GM21528 (cell line): ENCODE measurements at regions not wholly inside any gene's neighbourhood (a gene's known extent, or its start where the extent isn't known, plus 50 kb on each side); places are given as distances from the start of the nearest gene placed in this dataset.

Source experiments
- ATAC-seq: cut with Tn5 transposase; IDR thresholded peaks from one replicate; pipeline ENCODE4 v1.9.1; 2021; ENCODE audit warnings: mild to moderate bottlenecking, moderate library complexity; ENCODE audit not compliant: unreplicated experiment, low FRiP score

DNA sequence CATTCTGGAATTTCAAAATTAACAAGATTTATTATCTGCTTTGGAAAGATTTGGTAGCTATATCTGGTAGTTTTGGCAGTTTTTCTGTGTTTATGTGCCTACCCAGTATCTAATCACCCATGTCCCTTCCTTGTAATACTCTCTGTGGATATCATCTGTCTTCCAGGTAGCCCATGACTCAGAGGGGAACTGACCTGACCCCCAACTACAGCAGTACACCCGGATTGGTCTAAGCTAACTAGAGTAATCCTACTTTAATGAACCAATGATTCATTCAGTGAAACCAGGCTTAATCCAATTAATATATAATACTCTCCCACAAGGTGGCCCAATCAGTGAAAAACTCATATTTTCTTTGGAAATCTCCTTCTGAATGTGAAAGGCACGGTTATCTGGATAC lies 295.3 kb upstream of the SULF2 start:
- no peak for ATAC-seq

- ATAC-seq: no peak
Measured at GRCh38 chr20:48079028-48079427, 293.7 kb upstream of the SULF2 start.

DNA sequence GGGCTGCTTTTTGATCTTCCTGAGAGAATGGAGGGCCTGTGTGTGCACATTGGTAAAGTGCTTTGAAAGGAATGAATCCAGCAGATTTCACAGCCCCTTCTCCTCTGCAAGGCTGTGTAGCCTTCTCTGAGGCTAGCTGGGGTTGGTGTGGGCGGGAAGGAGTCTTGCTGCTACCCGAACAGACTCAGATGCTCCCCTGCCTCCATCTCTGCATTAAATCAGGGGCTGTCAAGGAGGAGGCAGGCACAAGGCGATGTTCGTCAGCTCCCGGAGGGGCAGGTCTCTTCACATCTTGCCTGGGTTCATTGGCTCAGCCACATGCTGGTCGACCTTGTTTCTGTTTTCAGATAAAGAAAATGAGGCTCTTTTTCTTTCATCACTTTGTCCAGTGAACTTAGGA lies 291.5 kb upstream of the SULF2 start:
- no peak for ATAC-seq

- no peak for ATAC-seq
Measured at GRCh38 chr20:48076247-48076646, 291.0 kb upstream of the SULF2 start.

GRCh38 chr20:48075591-48076174 lies 290.4 kb upstream of the SULF2 start:
- ATAC-seq: no peak

DNA sequence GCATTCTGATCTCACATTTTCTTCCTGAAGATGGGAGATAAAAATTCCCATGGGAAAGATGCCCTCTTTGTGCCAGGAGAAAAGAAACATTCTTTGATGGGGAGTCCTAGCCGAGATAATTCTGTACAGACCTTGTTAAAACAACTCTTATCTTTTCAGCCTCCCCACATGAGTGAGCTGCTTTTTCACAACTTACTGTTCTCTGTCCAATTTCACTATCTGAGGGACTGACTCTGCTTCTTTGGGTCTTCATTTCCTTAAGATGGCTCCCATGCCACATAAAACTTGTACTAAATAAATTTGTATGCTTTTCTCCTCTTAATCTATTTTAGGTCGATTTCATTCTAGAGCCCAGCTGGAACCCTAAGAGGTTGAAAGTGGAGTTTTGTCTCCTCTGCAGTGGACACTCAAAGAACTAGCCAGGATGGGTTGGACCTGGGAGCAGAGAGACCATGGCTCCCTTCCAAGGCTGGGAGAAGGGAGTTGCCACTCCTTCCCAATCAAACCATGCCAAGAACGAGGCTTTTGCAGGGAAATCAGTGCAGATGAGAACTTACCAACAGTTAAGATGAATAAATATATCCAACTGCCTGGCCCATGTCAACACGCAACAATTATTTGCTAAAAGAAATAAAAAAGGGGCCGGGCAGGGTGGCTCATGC lies 285.8 kb upstream of the SULF2 start:
- ATAC-seq: no peak

DNA sequence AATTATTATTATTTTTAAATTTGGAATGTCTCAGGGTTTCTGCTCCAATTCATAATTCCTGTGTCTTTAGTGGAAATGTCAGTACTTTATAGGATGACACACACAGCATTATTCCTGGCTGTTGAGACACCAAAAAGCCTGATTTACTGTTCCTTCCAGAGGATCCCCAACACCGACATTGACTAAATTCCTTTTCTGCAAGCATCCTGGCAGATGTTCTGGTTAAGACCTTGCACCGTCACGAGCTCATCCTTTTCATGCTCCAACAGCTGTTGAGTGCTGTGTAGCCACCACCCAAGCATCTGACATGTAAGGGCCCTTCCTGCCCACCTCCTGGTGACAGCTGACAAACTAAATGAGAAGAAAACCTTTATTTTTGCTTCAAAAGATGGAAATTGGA lies 284.3 kb upstream of the SULF2 start:
- no peak for ATAC-seq

DNA sequence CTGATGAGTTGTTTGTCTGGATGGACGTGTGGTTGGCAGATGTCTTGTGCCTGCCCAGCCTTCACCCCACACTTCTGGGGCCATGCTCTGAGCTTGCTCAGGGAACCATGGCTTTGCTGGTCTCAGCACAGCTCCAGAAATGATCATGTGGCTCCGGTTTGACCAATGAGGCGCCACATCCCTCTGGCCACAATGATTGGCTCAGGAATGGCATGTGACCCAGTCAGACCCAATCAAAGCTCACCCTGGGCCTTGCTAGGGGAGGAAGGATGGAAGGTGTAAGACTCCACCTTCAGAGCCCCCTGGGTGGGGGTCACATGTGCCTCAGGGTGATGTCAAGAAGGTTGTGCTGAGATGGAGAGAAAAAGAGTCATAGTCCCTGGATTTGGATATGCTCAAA lies 281.6 kb upstream of the SULF2 start:
- no peak for ATAC-seq

DNA sequence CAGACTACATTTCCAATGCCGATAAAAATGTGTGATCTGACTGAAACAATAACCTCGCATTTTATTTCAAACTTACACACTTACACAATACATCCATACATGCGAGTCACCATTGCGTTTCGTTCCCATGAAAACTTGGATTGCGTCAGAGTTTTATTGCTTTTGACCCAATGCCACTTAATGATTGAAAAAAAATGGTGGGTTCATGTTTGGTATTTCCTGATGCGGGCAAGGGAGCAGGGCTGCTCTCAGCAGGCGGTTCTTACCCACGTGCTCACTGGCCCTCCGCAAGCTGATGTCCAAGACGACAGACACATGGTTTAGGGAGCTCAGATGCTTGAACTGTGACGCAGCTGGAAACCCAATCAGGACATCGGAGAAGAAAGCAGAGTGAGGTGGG lies 281.0 kb upstream of the SULF2 start:
- no peak for ATAC-seq

GRCh38 chr20:48065833-48066232 lies 280.6 kb upstream of the SULF2 start:
- ATAC-seq: no peak

GRCh38 chr20:48064929-48065328 lies 279.6 kb upstream of the SULF2 start:
- ATAC-seq: no peak

DNA sequence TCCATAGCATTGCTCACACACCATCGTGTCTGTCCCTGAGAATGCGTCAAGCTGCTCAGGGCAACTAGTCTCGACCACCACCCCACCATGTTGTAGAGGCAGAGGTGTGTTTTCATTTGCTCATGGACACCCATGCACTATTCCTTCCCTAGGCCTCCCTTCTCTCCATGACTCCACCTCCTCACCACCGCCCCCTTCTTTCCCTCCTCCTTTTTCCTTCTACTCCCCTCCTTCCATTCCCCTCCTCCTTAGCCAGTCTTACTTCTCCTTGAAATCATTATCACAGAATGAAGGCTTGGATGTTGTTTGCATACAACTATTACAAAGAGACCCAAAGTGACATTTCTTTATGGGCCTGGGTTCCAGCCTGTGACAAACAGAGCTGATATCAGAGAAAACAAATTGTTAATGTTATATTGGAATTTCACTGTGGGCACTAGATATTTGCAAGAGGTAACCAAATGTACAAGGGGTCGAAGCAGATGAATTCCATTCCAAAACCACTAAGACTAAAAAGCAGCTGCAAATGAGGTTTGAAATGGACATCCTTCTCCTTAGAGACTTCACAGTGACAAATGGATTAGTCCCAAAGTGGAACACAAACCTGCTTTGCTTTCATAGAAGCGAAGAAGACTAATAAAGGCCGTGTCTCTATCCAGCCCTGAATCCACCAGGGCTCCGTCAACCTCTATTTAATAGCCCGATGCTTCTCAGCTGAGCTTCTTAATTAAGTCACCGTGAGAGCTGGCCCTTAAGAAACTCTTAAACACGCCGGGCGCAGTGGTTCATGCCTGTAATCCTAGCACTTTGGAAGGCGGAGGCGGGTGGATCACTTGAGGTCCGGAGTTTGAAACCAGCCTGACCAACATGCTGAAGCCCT lies 275.8 kb upstream of the SULF2 start:
- no peak for ATAC-seq

DNA sequence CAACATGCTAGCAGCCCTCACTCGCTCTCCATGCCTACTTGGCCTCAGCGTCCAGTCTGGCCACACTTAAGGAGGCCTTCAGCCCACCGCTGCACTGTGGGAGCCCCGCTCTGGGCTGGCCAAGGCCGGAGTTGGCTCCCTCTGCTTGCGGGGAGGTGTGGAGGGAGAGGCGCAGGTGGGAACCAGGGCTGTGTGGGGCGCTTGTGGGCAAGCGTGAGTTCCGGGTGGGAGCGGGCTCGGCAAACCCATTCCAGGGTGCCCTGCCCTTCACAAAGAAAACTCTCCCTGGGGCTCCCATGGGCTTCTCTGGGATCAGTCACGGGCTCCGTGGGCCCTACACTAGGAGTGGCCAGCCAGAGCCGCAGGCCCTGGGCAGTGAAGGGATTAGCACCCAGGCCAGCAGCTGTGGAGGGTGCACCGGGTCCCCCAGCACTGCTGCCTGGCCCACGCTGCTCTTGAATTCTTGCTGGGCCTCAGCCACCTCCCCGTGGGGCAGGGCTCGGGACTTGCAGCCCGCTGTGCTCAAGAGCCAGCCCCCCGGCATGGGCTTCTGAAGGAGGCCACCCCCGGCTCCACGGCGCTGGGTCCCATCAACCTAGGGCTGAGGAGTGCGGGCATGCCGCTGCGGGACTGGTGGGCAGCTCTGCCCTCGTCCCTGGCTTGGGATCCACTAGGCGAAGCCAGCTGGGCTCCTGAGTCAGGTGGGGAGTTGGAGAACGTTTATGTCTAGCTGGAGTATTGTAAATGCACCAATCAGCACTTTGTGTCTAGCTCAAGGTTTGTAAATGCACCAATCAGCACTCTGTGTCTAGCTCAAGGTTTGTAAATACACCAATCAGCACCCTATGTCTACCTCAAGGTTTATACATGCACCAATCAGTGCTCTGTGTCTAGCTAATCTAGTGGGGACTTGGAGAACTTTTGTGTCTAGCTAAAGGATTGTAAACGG lies 273.6 kb upstream of the SULF2 start:
- ATAC-seq: no peak

GRCh38 chr20:48057739-48058138 lies 272.5 kb upstream of the SULF2 start:
- no peak for ATAC-seq

DNA sequence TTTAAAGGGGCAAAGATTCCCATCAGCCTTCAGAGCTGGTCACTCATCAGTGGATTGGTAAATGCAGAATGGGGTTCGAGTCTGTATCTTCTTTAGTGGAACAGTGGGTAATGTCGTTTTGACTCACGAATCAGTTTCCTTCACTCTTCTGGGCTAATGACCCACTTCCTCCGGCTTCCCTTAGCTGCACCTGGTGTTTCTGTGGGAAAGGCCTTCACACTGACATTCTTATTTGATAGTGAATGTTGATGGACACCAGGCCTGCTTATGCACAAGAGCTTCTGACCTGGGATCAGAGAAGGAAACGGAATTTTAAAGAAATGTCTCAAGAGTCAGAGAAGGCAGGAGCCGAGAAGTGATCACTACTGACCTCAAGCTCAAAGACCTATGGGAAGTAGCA lies 272.0 kb upstream of the SULF2 start:
- ATAC-seq: no peak

- no peak for ATAC-seq
Measured at GRCh38 chr20:48056218-48056617, 270.9 kb upstream of the SULF2 start.

- ATAC-seq: no peak
Measured at GRCh38 chr20:48054051-48054450, 268.8 kb upstream of the SULF2 start.

DNA sequence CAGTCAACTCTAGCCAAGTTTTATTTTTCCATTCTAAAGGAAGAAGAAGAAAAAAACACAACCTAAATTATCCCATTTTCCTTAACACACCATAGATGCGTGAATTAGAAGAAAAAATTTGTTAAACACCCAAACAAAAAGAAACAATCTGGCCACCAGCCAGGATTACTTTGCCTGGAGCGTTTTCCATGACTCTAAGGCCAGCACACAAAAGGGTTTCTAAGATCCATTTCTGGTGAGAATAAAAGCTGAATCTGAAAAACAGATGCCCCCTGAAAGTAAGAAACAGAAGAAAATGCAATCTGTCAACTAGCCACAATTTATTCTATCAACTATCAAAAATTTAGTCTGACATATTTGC lies 267.2 kb upstream of the SULF2 start:
- no peak for ATAC-seq

DNA sequence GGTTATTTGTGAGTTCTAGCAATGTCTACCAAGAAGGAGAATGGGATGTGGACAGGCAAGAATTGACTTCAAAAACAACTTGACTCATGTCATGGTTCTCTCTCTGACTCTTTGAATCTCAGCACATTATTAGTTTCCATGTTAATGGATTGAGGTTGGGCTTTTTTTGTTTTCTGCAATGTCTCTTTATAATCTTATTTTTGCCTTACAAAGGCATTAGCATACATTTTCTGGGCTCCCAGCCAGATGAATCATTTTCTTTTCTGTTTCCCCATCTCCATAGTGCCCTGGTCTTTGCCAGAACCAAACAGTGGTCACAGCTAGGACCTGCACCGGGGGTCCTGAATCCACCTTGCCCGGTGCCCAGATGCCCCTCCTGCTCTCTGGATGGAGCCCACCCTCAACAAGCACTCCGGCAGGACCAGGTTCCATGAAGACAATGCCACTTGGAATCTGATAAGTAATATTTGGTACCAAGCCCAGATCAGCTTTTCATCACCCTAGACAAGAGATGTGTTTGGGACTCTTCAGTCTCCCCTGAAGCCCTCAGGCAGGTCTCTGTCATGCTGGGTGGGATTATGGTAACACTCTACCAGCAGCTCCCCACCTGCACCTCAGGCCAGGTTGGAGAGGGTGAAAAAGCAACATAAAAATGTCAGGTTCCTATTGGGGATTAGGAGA lies 266.7 kb upstream of the SULF2 start:
- ATAC-seq: no peak

- no peak for ATAC-seq
Measured at GRCh38 chr20:48049641-48050040, 264.4 kb upstream of the SULF2 start.
